ENCODE measurements at regions not wholly inside any gene's neighbourhood (a gene's known extent, or its start where the extent isn't known, plus 50 kb on each side); places are given as distances from the start of the nearest gene placed in this dataset.

- Histone ChIP-seq H3T11ph (ENCODE audit: low read length) (no peak overlapping the region), H2AFZ (ENCODE audit: low read length) (no peak overlapping the region), H3K56ac (ENCODE audit: insufficient read length, low read depth, low read length) (no peak overlapping the region), H4K91ac (ENCODE audit: insufficient read length, low read depth, low read length) (no peak overlapping the region), H3K4ac (ENCODE audit: low read depth, low read length) (no peak overlapping the region), H3K79me1 (ENCODE audit: insufficient read depth, low read depth, low read length, poor library complexity, severe bottlenecking) (no peaks in the 10 kb centered on the region), H3K79me2 (ENCODE audit: insufficient read depth, low read length) (no peaks in the 10 kb centered on the region), H2BK120ac (ENCODE audit: low read depth, low read length, poor library complexity, severe bottlenecking) (no peak overlapping the region), H3K4me2 (ENCODE audit: insufficient read depth, insufficient read length, low read length) (no peak overlapping the region), H4K8ac (replicated peaks; ENCODE audit: insufficient read length, low read depth, low read length) (no peak overlapping the region), H3K23ac (ENCODE audit: insufficient read length, low read depth, low read length) (no peak overlapping the region), H4K5ac (ENCODE audit: insufficient read length, low read depth, low read length) (no peak overlapping the region), H2BK15ac (ENCODE audit: low read depth, low read length) (no peak overlapping the region), H4K20me1 (ENCODE audit: control insufficient read depth, insufficient read depth, insufficient read length) (no peaks in the 10 kb centered on the region), H3K4me1 (ENCODE audit: insufficient read depth, low read length) (no peaks in the 10 kb centered on the region), H2AK5ac (ENCODE audit: insufficient read length, low read length) (no peak overlapping the region), H2BK5ac (ENCODE audit: insufficient read length, low read length) (no peak overlapping the region), H3K9ac (ENCODE audit: extremely low read depth, insufficient read length, low read length) (no peak overlapping the region), H3K18ac (ENCODE audit: insufficient read length, low read depth, low read length) (no peak overlapping the region), H2BK20ac (ENCODE audit: low read depth, low read length, poor library complexity, severe bottlenecking) (no peak overlapping the region), H3K27ac (ENCODE audit: insufficient read length, low read depth, low read length) (no peak overlapping the region), H3K23me2 (ENCODE audit: insufficient read length, low read depth, low read length, poor library complexity, severe bottlenecking) (no peaks in the 10 kb centered on the region), H3K9me3 (ENCODE audit: control insufficient read depth, low read depth, low read length) (no peaks in the 10 kb centered on the region), H3K27me3 (ENCODE audit: insufficient read depth, low read length) (no peaks in the 10 kb centered on the region), H2BK12ac (ENCODE audit: insufficient read length, low read depth, low read length) (no peak overlapping the region), H3K14ac (ENCODE audit: insufficient read depth, low read length) (no peak overlapping the region)
- H3K4me1 Mint-ChIP-seq = no peaks in the 10 kb centered on the region
- no peaks in the 10 kb centered on the region for H3K27me3 Mint-ChIP-seq (ENCODE audit: low read depth)
- DNase-seq = no peak
- H3K4me3 Mint-ChIP-seq = no peak overlapping the region
- WGBS (ENCODE audit: extremely low coverage, insufficient read length, low lambda C conversion rate) = no CpG with 5 or more reads among the region's 2 CpGs
- no peaks in the 10 kb centered on the region for H3K36me3 Mint-ChIP-seq (ENCODE audit: insufficient read depth in 1 of 3, low read depth in 3 of 3)
- TF ChIP-seq CTCF (conservative IDR thresholded peaks at IDR 0.05) = no peak
- no peak overlapping the region for H3K27ac Mint-ChIP-seq
- H3K9me3 Mint-ChIP-seq = no peaks in the 10 kb centered on the region
These were observed 635.4 kb upstream of the ATXN7L3B start for GRCh38 chr12:73902260-73902659.

Data from H9 (cell line).